ENCODE measurements at regions not wholly inside any gene's neighbourhood (a gene's known extent, or its start where the extent isn't known, plus 50 kb on each side); places are given as distances from the start of the nearest gene placed in this dataset.

GRCh38 chr6:74939721-74940620 lies 265.9 kb downstream of the COL12A1 start:
- Mint-ChIP-seq H3K4me3 (ENCODE audit: low read depth) (no peak overlapping the region), H3K27me3 (ENCODE audit: low read depth) (no peaks in the 10 kb centered on the region), H3K4me1 (ENCODE audit: low read depth) (no peaks in the 10 kb centered on the region), H3K9me3 (no peaks in the 10 kb centered on the region), H3K27ac (no peak overlapping the region), H3K36me3 (ENCODE audit: low read depth) (no peaks in the 10 kb centered on the region)
- no peak for DNase-seq (ENCODE audit: low spot score)
- intact Hi-C loops (cut with micrococcal nuclease): loop anchor here (10.0 kb wide), 1 partner anchor 265 kb away; the partner anchor contains the start of gene COL12A1

GRCh38 chr6:74939151-74939708 lies 266.6 kb downstream of the COL12A1 start:
- no peak overlapping the region for H3K4me3 Mint-ChIP-seq (ENCODE audit: low read depth)
- H3K27ac Mint-ChIP-seq: no peak overlapping the region
- no peaks in the 10 kb centered on the region for H3K27me3 Mint-ChIP-seq (ENCODE audit: low read depth)
- no peaks in the 10 kb centered on the region for H3K36me3 Mint-ChIP-seq (ENCODE audit: low read depth)
- no peaks in the 10 kb centered on the region for H3K9me3 Mint-ChIP-seq
- DNase-seq (ENCODE audit: low spot score): no peak
- no peaks in the 10 kb centered on the region for H3K4me1 Mint-ChIP-seq (ENCODE audit: low read depth)
- intact Hi-C loops (cut with micrococcal nuclease): loop anchor here (10.0 kb wide), 1 partner anchor 266 kb away; the partner anchor contains the start of gene COL12A1

- H3K27me3 Mint-ChIP-seq (ENCODE audit: low read depth): no peaks in the 10 kb centered on the region
- H3K4me3 Mint-ChIP-seq (ENCODE audit: low read depth): no peak overlapping the region
- H3K9me3 Mint-ChIP-seq: no peaks in the 10 kb centered on the region
- H3K36me3 Mint-ChIP-seq (ENCODE audit: low read depth): no peaks in the 10 kb centered on the region
- H3K4me1 Mint-ChIP-seq (ENCODE audit: low read depth): no peaks in the 10 kb centered on the region
- H3K27ac Mint-ChIP-seq: no peak overlapping the region
- no peak for DNase-seq (ENCODE audit: low spot score)
- intact Hi-C loops (cut with micrococcal nuclease): loop anchor here (10.0 kb wide), 1 partner anchor 267 kb away; the partner anchor contains the start of gene COL12A1
Observed at GRCh38 chr6:74937936-74938335, 267.9 kb downstream of the COL12A1 start.

DNA sequence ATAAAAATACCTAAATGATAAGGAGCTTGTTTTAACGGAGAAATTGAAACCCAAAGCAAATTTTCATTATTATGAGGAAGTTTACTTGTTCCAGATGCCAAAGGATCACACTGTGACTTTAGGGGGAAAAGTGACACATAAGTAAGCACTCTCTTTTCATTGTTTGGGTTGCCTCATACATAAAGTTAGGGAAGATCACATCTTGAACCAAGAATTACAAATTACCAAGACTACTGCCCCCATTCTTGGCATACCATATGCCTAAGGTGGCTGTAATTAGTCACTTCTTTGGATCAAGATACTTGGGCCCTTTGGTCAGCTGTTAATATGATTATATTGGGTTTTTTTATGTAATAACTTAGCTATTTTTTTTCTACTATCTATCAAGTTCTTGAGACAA lies 269.0 kb downstream of the COL12A1 start:
- DNase-seq (ENCODE audit: low spot score): no peak
- Mint-ChIP-seq H3K36me3 (ENCODE audit: low read depth) (no peaks in the 10 kb centered on the region), H3K27ac (no peak overlapping the region), H3K4me1 (ENCODE audit: low read depth) (no peaks in the 10 kb centered on the region), H3K27me3 (ENCODE audit: low read depth) (no peaks in the 10 kb centered on the region), H3K9me3 (no peaks in the 10 kb centered on the region), H3K4me3 (ENCODE audit: low read depth) (no peak overlapping the region)
- intact Hi-C loops (cut with micrococcal nuclease): loop anchor here (10.0 kb wide), 1 partner anchor 268 kb away; the partner anchor contains the start of gene COL12A1

- no peak for DNase-seq (ENCODE audit: low spot score)
- Mint-ChIP-seq H3K4me1 (ENCODE audit: low read depth) (no peaks in the 10 kb centered on the region), H3K4me3 (ENCODE audit: low read depth) (no peak overlapping the region), H3K36me3 (ENCODE audit: low read depth) (no peaks in the 10 kb centered on the region), H3K9me3 (no peaks in the 10 kb centered on the region), H3K27ac (no peak overlapping the region), H3K27me3 (ENCODE audit: low read depth) (no peaks in the 10 kb centered on the region)
- intact Hi-C loops (cut with micrococcal nuclease): loop anchor here (10.0 kb wide), 1 partner anchor 272 kb away; the partner anchor contains the start of gene COL12A1
Observed at GRCh38 chr6:74932232-74932888, 273.5 kb downstream of the COL12A1 start.

DNA sequence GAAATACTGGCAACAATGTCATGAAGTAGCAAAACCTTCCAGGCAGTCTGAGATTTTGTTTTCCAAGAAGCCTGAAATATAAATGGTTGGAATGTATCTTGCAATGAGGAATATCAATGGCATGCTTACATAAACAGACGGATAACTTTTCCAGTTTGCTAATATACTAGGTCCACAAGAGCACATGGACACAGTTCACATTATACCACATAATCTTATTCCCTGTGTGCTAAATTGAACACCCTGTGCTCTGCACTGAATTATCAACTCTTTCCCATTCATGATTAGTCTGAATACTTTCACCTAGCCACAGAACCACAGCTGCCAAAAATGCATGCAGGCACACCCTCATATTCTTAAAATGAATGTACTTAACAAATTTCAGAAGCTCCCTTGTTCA lies 274.3 kb downstream of the COL12A1 start:
- H3K9me3 Mint-ChIP-seq: no peaks in the 10 kb centered on the region
- intact Hi-C loops (cut with micrococcal nuclease): loop anchor here (10.0 kb wide), 1 partner anchor 273 kb away; the partner anchor contains the start of gene COL12A1
- no peaks in the 10 kb centered on the region for H3K4me1 Mint-ChIP-seq (ENCODE audit: low read depth)

GRCh38 chr6:74928203-74928602 lies 277.6 kb downstream of the COL12A1 start:
- Mint-ChIP-seq H3K36me3 (ENCODE audit: low read depth) (no peaks in the 10 kb centered on the region), H3K27me3 (ENCODE audit: low read depth) (no peaks in the 10 kb centered on the region), H3K27ac (no peak overlapping the region), H3K9me3 (no peaks in the 10 kb centered on the region), H3K4me3 (ENCODE audit: low read depth) (no peak overlapping the region), H3K4me1 (ENCODE audit: low read depth) (no peaks in the 10 kb centered on the region)
- intact Hi-C loops (cut with micrococcal nuclease): no loop called here
- no peak for DNase-seq (ENCODE audit: low spot score)

More for the DNA sequence above, 274.3 kb downstream of the COL12A1 start:
- Mint-ChIP-seq H3K4me3 (ENCODE audit: low read depth) (no peak overlapping the region), H3K27ac (no peak overlapping the region), H3K36me3 (ENCODE audit: low read depth) (no peaks in the 10 kb centered on the region), H3K27me3 (ENCODE audit: low read depth) (no peaks in the 10 kb centered on the region)
- DNase-seq (ENCODE audit: low spot score): no peak

GRCh38 chr6:74927299-74927698 lies 278.6 kb downstream of the COL12A1 start:
- intact Hi-C loops (cut with micrococcal nuclease): no loop called here
- no peaks in the 10 kb centered on the region for H3K27me3 Mint-ChIP-seq (ENCODE audit: low read depth)
- no peaks in the 10 kb centered on the region for H3K36me3 Mint-ChIP-seq (ENCODE audit: low read depth)
- no peak overlapping the region for H3K27ac Mint-ChIP-seq
- H3K4me1 Mint-ChIP-seq (ENCODE audit: low read depth): no peaks in the 10 kb centered on the region
- H3K9me3 Mint-ChIP-seq: no peaks in the 10 kb centered on the region
- H3K4me3 Mint-ChIP-seq (ENCODE audit: low read depth): no peak overlapping the region
- DNase-seq (ENCODE audit: low spot score): no peak

DNA sequence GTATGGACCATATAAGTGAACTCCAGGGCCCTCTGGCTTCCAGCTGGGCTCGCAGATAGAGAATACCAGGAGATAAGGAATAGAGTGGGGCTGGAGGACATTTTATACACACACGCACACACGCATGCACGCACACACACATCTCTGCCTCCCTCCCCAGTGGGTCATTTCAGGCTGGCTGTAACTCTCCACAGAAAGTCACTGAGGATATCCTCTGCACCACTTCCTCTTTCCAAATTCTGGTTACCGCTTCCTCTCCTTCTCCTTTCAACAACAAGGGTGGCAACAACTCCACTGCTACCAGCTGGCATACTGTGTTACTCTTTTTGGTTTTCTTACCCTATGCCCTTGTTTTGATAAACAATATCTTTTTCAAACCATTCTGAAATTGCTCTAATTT lies 280.2 kb downstream of the COL12A1 start:
- Mint-ChIP-seq H3K4me1 (ENCODE audit: low read depth) (no peaks in the 10 kb centered on the region), H3K4me3 (ENCODE audit: low read depth) (no peak overlapping the region), H3K27me3 (ENCODE audit: low read depth) (no peaks in the 10 kb centered on the region), H3K9me3 (no peaks in the 10 kb centered on the region), H3K27ac (no peak overlapping the region), H3K36me3 (ENCODE audit: low read depth) (no peaks in the 10 kb centered on the region)
- intact Hi-C loops (cut with micrococcal nuclease): no loop called here
- no peak for DNase-seq (ENCODE audit: low spot score)

DNA sequence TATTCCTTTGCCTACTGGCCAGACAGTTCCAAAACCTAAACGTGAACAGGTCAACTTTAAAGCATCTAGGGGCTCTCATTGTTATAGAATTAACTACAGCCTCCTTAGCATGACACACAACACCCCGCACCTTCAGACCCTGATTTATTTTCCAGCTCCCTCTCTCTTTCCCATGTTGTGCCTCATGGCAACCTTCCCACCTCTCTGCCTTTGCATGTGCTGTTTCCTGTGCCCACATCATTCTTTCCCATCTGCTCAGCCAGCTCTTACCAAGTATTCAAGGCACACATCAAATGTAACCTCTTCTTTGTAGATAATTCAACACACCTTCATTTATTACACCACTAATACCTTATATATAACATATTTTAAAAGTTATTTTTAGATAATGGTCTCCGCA lies 291.0 kb downstream of the COL12A1 start:
- no peak for DNase-seq (ENCODE audit: low spot score)
- H3K4me3 Mint-ChIP-seq (ENCODE audit: low read depth): no peak overlapping the region
- intact Hi-C loops (cut with micrococcal nuclease): no loop called here
- H3K27me3 Mint-ChIP-seq (ENCODE audit: low read depth): no peaks in the 10 kb centered on the region
- H3K4me1 Mint-ChIP-seq (ENCODE audit: low read depth): no peaks in the 10 kb centered on the region
- H3K9me3 Mint-ChIP-seq: no peaks in the 10 kb centered on the region
- H3K36me3 Mint-ChIP-seq (ENCODE audit: low read depth): no peaks in the 10 kb centered on the region
- no peak overlapping the region for H3K27ac Mint-ChIP-seq

DNA sequence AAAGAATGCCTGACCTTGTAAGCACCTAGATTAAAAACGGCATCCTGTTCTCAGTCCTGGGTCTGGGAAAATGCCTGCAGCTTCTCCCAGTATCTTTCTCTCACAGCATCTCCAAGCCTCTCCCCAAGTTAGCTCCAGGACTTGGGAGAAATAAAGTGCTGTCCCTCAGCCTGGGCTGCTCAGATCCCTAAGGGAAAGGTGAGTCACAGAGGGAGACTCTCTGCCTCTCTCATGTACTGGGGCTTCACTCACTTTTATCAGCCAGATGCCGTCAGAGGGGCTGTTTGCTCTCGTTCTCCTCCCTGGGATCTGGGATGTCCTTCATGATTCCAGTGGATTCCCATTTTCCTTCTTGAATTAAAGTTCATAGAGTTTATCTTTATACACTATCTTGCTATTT lies 293.6 kb downstream of the COL12A1 start:
- intact Hi-C loops (cut with micrococcal nuclease): no loop called here
- H3K4me1 Mint-ChIP-seq (ENCODE audit: low read depth): no peaks in the 10 kb centered on the region

GRCh38 chr6:74902846-74903245 lies 303.0 kb downstream of the COL12A1 start:
- H3K4me1 Mint-ChIP-seq (ENCODE audit: low read depth): no peaks in the 10 kb centered on the region
- H3K27ac Mint-ChIP-seq: no peak overlapping the region
- DNase-seq (ENCODE audit: low spot score): no peak
- H3K36me3 Mint-ChIP-seq (ENCODE audit: low read depth): no peaks in the 10 kb centered on the region
- H3K27me3 Mint-ChIP-seq (ENCODE audit: low read depth): no peaks in the 10 kb centered on the region
- no peak overlapping the region for H3K4me3 Mint-ChIP-seq (ENCODE audit: low read depth)
- intact Hi-C loops (cut with micrococcal nuclease): no loop called here
- peaks cover 22% of the 10 kb centered on the region for H3K9me3 Mint-ChIP-seq

More for the DNA sequence above, 293.6 kb downstream of the COL12A1 start:
- Mint-ChIP-seq H3K27me3 (ENCODE audit: low read depth) (no peaks in the 10 kb centered on the region), H3K4me3 (ENCODE audit: low read depth) (no peak overlapping the region), H3K36me3 (ENCODE audit: low read depth) (no peaks in the 10 kb centered on the region), H3K27ac (no peak overlapping the region), H3K9me3 (no peaks in the 10 kb centered on the region)
- DNase-seq (ENCODE audit: low spot score): no peak

DNA sequence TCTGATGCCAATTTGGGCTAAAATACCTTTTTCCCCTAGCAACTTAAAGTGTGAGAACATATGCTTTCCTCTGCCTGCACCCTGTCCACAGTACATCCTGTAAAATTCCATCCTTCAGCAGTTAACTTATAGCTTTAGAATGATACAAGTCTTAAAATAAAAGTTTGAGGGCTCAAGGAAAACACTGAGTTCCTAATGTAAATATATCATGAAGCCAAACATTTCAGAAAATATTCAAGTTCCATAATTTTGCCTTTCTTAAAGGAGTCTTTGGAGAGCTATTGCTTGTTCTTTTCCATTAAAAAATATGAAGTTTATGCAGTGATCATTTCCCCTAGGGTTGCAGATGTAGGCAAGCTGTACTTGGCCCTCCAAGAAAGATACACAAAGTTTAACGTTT lies 303.8 kb downstream of the COL12A1 start:
- intact Hi-C loops (cut with micrococcal nuclease): no loop called here
- peaks cover 23% of the 10 kb centered on the region for H3K9me3 Mint-ChIP-seq
- no peak overlapping the region for H3K4me3 Mint-ChIP-seq (ENCODE audit: low read depth)
- no peaks in the 10 kb centered on the region for H3K27me3 Mint-ChIP-seq (ENCODE audit: low read depth)
- no peak for DNase-seq (ENCODE audit: low spot score)
- no peaks in the 10 kb centered on the region for H3K4me1 Mint-ChIP-seq (ENCODE audit: low read depth)
- H3K27ac Mint-ChIP-seq: no peak overlapping the region
- no peaks in the 10 kb centered on the region for H3K36me3 Mint-ChIP-seq (ENCODE audit: low read depth)

All from activated T-helper 2 cell treated with anti-CD3 and anti-CD28 coated beads, Interferon-gamma antibody, Interleukin-2, Interleukin-4, amounts not matched to agents 10 μg/mL and 5 μg/mL and 100 μg/mL, durations not matched to agents 14 hours and 24 hours and 36 hours (primary cell).